ENCODE measurements at regions not wholly inside any gene's neighbourhood (a gene's known extent, or its start where the extent isn't known, plus 50 kb on each side); places are given as distances from the start of the nearest gene placed in this dataset.

DNA sequence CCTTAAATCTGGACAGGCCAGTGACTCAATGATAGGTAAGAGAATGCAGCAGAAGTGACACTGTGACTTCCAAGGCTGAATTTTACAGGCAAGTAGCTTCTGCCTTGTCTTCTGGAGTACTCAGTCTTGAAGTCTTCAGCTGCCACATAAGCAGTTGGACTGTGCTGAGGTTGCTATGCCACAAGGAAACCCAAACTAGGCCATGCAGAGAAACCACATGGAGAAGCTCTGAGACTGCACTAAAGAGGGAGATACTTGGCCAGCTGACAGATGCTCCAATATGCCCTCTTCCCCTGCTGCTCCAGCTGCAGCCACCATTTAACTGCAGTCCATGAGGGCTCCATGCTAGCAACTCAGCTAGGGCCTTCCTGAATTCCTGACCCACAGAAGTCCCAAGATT is 119.4 kb upstream of the GADL1 start:
- TF ChIP-seq POLR2A (IDR thresholded peaks at IDR 0.05; ENCODE audit: extremely low read depth, insufficient read length): no peak
- TF ChIP-seq, protein P1, sequence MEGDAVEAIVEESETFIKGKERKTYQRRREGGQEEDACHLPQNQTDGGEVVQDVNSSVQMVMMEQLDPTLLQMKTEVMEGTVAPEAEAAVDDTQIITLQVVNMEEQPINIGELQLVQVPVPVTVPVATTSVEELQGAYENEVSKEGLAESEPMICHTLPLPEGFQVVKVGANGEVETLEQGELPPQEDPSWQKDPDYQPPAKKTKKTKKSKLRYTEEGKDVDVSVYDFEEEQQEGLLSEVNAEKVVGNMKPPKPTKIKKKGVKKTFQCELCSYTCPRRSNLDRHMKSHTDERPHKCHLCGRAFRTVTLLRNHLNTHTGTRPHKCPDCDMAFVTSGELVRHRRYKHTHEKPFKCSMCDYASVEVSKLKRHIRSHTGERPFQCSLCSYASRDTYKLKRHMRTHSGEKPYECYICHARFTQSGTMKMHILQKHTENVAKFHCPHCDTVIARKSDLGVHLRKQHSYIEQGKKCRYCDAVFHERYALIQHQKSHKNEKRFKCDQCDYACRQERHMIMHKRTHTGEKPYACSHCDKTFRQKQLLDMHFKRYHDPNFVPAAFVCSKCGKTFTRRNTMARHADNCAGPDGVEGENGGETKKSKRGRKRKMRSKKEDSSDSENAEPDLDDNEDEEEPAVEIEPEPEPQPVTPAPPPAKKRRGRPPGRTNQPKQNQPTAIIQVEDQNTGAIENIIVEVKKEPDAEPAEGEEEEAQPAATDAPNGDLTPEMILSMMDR (IDR thresholded peaks at IDR 0.05; ENCODE audit: low read depth, low read length): no peak
